Liver (tissue), 3 donors: ENCODE measurements at regions not wholly inside any gene's neighbourhood (a gene's known extent, or its start where the extent isn't known, plus 50 kb on each side); places are given as distances from the start of the nearest gene placed in this dataset.

ENCODE experiments used
- EGR1 ChIP-seq, 2 donors: IDR thresholded peaks; 2 replicates each; pipeline ENCODE4 v1.6.1; 2016 to 2018; ENCODE audit warnings: antibody characterized with exemption in 2 of 2, low read depth in 2 of 2
- HNF4A ChIP-seq, 2 donors: conservative IDR thresholded peaks; 2 replicates each; pipeline ENCODE4 v1.6.1; 2016; ENCODE audit warnings: antibody characterized with exemption in 2 of 2, mild to moderate bottlenecking in 2 of 2
- RAD21 ChIP-seq, 2 donors: IDR thresholded peaks; 2 replicates each; pipeline ENCODE4 v1.6.1; 2016; ENCODE audit warnings: antibody characterized with exemption in 2 of 2, mild to moderate bottlenecking in 2 of 2
- TAF1 ChIP-seq: conservative IDR thresholded peaks from 2 replicates; pipeline ENCODE4 v1.6.1; 2016; ENCODE audit warnings: antibody characterized with exemption, mild to moderate bottlenecking
- YY1 ChIP-seq: IDR thresholded peaks from 2 replicates; pipeline ENCODE4 v1.6.1; 2016; ENCODE audit warnings: antibody characterized with exemption, mild to moderate bottlenecking
- TF ChIP-seq, protein P1 (sequence below): fragments of 150-350 bp; IDR thresholded peaks from 2 replicates; pipeline ENCODE4 v1.5.1; 2017; ENCODE audit warnings: improper control_type of control experiment, low read depth, low read length; ENCODE audit not compliant: missing input control
- TF ChIP-seq, protein P2 (sequence below): IDR thresholded peaks from 2 replicates; pipeline ENCODE4 v1.6.1; 2016; ENCODE audit warnings: antibody characterized with exemption, mild to moderate bottlenecking
- TF ChIP-seq, protein P3 (sequence below): IDR thresholded peaks from 2 replicates; pipeline ENCODE4 v1.6.1; 2016; ENCODE audit warnings: antibody characterized with exemption
- TF ChIP-seq, protein P4 (sequence below): IDR thresholded peaks from 2 replicates; pipeline ENCODE4 v1.6.1; 2016; ENCODE audit warnings: antibody characterized with exemption
- donor health status: healthy.
- donor health status: healthy.

DNA sequence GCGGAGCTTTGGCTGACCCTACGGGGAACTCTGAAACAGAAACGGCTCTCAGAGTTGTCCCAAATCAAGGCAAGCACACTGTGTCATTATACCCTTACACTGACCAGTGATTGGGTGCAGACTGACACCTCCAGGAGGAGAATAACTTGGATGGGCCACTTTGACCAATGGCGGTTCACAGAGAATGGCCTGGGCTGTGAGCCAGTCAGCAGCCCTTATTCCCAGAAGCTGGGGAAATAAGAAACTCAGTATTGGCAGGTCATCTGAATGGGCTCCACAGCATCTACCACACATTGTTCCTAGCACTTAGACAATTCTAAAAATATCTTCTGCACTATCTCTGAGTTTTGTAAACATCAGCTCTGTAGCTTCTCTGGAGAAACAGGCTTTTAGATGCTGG, 265.2 kb downstream of the ADGRL2 start:
- TF ChIP-seq, protein P1, sequence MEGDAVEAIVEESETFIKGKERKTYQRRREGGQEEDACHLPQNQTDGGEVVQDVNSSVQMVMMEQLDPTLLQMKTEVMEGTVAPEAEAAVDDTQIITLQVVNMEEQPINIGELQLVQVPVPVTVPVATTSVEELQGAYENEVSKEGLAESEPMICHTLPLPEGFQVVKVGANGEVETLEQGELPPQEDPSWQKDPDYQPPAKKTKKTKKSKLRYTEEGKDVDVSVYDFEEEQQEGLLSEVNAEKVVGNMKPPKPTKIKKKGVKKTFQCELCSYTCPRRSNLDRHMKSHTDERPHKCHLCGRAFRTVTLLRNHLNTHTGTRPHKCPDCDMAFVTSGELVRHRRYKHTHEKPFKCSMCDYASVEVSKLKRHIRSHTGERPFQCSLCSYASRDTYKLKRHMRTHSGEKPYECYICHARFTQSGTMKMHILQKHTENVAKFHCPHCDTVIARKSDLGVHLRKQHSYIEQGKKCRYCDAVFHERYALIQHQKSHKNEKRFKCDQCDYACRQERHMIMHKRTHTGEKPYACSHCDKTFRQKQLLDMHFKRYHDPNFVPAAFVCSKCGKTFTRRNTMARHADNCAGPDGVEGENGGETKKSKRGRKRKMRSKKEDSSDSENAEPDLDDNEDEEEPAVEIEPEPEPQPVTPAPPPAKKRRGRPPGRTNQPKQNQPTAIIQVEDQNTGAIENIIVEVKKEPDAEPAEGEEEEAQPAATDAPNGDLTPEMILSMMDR: no peak
- TF ChIP-seq, protein P2, sequence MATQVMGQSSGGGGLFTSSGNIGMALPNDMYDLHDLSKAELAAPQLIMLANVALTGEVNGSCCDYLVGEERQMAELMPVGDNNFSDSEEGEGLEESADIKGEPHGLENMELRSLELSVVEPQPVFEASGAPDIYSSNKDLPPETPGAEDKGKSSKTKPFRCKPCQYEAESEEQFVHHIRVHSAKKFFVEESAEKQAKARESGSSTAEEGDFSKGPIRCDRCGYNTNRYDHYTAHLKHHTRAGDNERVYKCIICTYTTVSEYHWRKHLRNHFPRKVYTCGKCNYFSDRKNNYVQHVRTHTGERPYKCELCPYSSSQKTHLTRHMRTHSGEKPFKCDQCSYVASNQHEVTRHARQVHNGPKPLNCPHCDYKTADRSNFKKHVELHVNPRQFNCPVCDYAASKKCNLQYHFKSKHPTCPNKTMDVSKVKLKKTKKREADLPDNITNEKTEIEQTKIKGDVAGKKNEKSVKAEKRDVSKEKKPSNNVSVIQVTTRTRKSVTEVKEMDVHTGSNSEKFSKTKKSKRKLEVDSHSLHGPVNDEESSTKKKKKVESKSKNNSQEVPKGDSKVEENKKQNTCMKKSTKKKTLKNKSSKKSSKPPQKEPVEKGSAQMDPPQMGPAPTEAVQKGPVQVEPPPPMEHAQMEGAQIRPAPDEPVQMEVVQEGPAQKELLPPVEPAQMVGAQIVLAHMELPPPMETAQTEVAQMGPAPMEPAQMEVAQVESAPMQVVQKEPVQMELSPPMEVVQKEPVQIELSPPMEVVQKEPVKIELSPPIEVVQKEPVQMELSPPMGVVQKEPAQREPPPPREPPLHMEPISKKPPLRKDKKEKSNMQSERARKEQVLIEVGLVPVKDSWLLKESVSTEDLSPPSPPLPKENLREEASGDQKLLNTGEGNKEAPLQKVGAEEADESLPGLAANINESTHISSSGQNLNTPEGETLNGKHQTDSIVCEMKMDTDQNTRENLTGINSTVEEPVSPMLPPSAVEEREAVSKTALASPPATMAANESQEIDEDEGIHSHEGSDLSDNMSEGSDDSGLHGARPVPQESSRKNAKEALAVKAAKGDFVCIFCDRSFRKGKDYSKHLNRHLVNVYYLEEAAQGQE: no peak
- TF ChIP-seq YY1 (no peak), EGR1 (IDR thresholded peaks at IDR 0.05; ENCODE audit: low read depth in 2 of 2) (no peak), HNF4A (conservative IDR thresholded peaks at IDR 0.05) (no peak), RAD21 (IDR thresholded peaks at IDR 0.05) (no peak), TAF1 (no peak)
- TF ChIP-seq, protein P3, sequence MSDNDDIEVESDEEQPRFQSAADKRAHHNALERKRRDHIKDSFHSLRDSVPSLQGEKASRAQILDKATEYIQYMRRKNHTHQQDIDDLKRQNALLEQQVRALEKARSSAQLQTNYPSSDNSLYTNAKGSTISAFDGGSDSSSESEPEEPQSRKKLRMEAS: no peak
- TF ChIP-seq, protein P4, sequence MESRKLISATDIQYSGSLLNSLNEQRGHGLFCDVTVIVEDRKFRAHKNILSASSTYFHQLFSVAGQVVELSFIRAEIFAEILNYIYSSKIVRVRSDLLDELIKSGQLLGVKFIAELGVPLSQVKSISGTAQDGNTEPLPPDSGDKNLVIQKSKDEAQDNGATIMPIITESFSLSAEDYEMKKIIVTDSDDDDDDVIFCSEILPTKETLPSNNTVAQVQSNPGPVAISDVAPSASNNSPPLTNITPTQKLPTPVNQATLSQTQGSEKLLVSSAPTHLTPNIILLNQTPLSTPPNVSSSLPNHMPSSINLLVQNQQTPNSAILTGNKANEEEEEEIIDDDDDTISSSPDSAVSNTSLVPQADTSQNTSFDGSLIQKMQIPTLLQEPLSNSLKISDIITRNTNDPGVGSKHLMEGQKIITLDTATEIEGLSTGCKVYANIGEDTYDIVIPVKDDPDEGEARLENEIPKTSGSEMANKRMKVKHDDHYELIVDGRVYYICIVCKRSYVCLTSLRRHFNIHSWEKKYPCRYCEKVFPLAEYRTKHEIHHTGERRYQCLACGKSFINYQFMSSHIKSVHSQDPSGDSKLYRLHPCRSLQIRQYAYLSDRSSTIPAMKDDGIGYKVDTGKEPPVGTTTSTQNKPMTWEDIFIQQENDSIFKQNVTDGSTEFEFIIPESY: no peak
